ENCODE measurements at regions not wholly inside any gene's neighbourhood (a gene's known extent, or its start where the extent isn't known, plus 50 kb on each side); places are given as distances from the start of the nearest gene placed in this dataset.

GRCh38 chr7:125636320-125636962 is 706.8 kb upstream of the POT1 start:
- Histone ChIP-seq H3K9me3 (no peaks in the 10 kb centered on the region), H3K27me3 (no peaks in the 10 kb centered on the region), H3K27ac (no peak overlapping the region), H3K4me1 (no peaks in the 10 kb centered on the region), H3K36me3 (no peaks in the 10 kb centered on the region), H3K4me3 (no peak overlapping the region)
- intact Hi-C loops (cut with DNase I; ENCODE audit: low total_unique reads): no loop called here
- DNase-seq: no peak
- TF ChIP-seq CTCF (IDR thresholded peaks at IDR 0.05): no peak

- DNase-seq: no peak
- Histone ChIP-seq H3K36me3 (no peaks in the 10 kb centered on the region), H3K4me1 (no peaks in the 10 kb centered on the region), H3K9me3 (no peaks in the 10 kb centered on the region), H3K27ac (no peak overlapping the region), H3K27me3 (no peaks in the 10 kb centered on the region), H3K4me3 (no peak overlapping the region)
- intact Hi-C loops (cut with DNase I; ENCODE audit: low total_unique reads): no loop called here
- no peak for TF ChIP-seq CTCF (IDR thresholded peaks at IDR 0.05)
These were observed 688.9 kb upstream of the POT1 start for GRCh38 chr7:125618516-125618915.

- Histone ChIP-seq H3K36me3 (no peaks in the 10 kb centered on the region), H3K9me3 (no peaks in the 10 kb centered on the region), H3K4me1 (no peaks in the 10 kb centered on the region), H3K27me3 (no peaks in the 10 kb centered on the region), H3K4me3 (no peak overlapping the region), H3K27ac (no peak overlapping the region)
- intact Hi-C loops (cut with DNase I; ENCODE audit: low total_unique reads): no loop called here
- no peak for DNase-seq
- no peak for TF ChIP-seq CTCF (IDR thresholded peaks at IDR 0.05)
These were observed 682.0 kb upstream of the POT1 start for GRCh38 chr7:125611582-125611981.

GRCh38 chr7:125606671-125607070 is 677.0 kb upstream of the POT1 start:
- no peaks in the 10 kb centered on the region for H3K36me3 ChIP-seq
- no peak for DNase-seq
- intact Hi-C loops (cut with DNase I; ENCODE audit: low total_unique reads): no loop called here

GRCh38 chr7:125605241-125605640 is 675.6 kb upstream of the POT1 start:
- Histone ChIP-seq H3K27me3 (no peaks in the 10 kb centered on the region), H3K27ac (no peak overlapping the region), H3K9me3 (no peaks in the 10 kb centered on the region), H3K4me1 (no peaks in the 10 kb centered on the region), H3K36me3 (no peaks in the 10 kb centered on the region), H3K4me3 (no peak overlapping the region)
- no peak for DNase-seq
- TF ChIP-seq CTCF (IDR thresholded peaks at IDR 0.05): no peak
- intact Hi-C loops (cut with DNase I; ENCODE audit: low total_unique reads): no loop called here

More at GRCh38 chr7:125606671-125607070, 677.0 kb upstream of the POT1 start:
- Histone ChIP-seq H3K27ac (no peak overlapping the region), H3K4me1 (no peaks in the 10 kb centered on the region), H3K9me3 (no peaks in the 10 kb centered on the region), H3K4me3 (no peak overlapping the region), H3K27me3 (no peaks in the 10 kb centered on the region)
- no peak for TF ChIP-seq CTCF (IDR thresholded peaks at IDR 0.05)

GRCh38 chr7:125602441-125602840 is 672.8 kb upstream of the POT1 start:
- Histone ChIP-seq H3K36me3 (no peaks in the 10 kb centered on the region), H3K4me3 (no peak overlapping the region), H3K4me1 (no peaks in the 10 kb centered on the region), H3K9me3 (no peaks in the 10 kb centered on the region), H3K27ac (no peak overlapping the region), H3K27me3 (no peaks in the 10 kb centered on the region)
- DNase-seq: no peak
- no peak for TF ChIP-seq CTCF (IDR thresholded peaks at IDR 0.05)
- intact Hi-C loops (cut with DNase I; ENCODE audit: low total_unique reads): no loop called here
